ENCODE measurements at regions not wholly inside any gene's neighbourhood (a gene's known extent, or its start where the extent isn't known, plus 50 kb on each side); places are given as distances from the start of the nearest gene placed in this dataset.

DNA sequence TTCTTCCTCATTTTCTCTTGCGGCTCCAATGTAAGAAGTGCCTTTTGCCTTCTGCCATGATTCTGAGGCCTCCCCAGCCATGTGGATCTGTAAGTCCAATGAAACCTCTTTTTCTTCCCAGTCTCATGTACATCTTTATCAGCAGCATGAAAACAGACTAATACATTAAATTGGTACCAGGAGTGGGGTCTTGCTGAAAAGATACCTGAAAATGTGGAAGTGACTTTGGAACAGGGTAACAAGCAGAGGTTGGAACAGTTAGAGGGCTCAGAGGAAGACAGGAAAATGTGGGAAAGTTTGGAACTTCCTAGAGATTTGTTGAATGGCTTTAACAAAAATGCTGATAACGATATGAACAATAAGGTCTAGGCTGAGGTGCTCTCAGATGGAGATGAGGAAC is 316.7 kb upstream of the HS3ST5 start:
- TF ChIP-seq, protein P1, sequence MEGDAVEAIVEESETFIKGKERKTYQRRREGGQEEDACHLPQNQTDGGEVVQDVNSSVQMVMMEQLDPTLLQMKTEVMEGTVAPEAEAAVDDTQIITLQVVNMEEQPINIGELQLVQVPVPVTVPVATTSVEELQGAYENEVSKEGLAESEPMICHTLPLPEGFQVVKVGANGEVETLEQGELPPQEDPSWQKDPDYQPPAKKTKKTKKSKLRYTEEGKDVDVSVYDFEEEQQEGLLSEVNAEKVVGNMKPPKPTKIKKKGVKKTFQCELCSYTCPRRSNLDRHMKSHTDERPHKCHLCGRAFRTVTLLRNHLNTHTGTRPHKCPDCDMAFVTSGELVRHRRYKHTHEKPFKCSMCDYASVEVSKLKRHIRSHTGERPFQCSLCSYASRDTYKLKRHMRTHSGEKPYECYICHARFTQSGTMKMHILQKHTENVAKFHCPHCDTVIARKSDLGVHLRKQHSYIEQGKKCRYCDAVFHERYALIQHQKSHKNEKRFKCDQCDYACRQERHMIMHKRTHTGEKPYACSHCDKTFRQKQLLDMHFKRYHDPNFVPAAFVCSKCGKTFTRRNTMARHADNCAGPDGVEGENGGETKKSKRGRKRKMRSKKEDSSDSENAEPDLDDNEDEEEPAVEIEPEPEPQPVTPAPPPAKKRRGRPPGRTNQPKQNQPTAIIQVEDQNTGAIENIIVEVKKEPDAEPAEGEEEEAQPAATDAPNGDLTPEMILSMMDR (IDR thresholded peaks at IDR 0.05) = no peak
- TF ChIP-seq POLR2AphosphoS5 (IDR thresholded peaks at IDR 0.05; ENCODE audit: low read depth, low read length) (no peak), REST (IDR thresholded peaks at IDR 0.05; ENCODE audit: insufficient read depth in 1 of 2, low read depth in 2 of 2, low read length in 1 of 2) (no peak), TCF7L2 (IDR thresholded peaks at IDR 0.05; ENCODE audit: low read depth, low read length) (no peak)
